SKM-1 treated with dmso at 0.1 percent for 144 hours (cell line): ENCODE measurements at regions not wholly inside any gene's neighbourhood (a gene's known extent, or its start where the extent isn't known, plus 50 kb on each side); places are given as distances from the start of the nearest gene placed in this dataset.

Experiments
- DNase-seq: peaks from one replicate; lab custom pipeline; 2025; ENCODE audit not compliant: unreplicated experiment; lab: John Stamatoyannopoulos, UW

DNA sequence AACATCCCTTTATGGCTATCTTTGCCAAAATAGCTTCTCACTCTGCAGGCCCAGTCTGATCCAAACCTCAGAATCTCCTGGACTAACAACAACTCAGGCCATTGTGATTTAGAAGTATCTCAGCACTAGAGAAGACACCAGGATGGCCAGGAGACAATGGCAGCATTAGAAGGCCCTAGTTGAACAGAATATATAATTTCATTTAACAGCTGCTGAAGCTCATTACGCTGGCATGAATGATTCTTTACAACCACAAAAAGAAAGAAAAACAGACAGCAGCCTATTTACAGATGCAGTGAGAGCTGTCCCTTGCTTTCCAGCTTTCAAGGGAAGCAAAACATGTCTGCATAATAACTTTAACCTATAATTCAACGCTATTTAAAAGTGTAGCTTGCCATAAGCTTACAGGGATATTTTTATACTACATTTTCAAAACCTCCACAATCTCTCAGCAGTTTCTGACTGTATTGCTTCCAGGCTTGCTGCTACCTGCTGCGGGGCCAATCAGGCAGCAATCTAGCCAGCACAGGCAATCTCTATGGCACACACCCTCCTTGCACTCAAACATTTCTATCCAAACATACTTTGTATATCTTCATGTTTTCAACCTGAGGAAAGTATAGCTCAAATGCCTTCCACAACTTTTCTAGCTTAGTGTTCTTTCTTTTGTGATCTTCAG lies 107.3 kb downstream of the OGFRL1 start:
- no peak for DNase-seq

DNA sequence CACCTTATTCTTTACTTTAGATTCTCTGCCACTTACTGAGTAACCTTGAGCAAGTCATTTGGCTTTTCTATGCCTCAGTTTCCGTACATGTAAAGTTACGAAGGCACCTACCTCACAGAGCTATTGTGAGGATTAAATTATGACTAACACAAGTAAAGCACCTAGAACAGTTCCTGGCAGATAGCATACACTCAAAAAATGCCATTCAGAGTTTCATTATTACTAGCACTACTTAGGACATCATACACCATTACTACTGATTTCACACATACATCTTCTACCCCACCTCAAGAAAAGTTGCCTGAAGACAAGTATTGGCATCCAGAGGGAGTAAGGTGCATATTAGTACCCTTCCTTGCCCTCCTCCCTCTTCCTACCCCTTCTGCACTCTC lies 107.8 kb downstream of the OGFRL1 start:
- DNase-seq, result no peak

DNA sequence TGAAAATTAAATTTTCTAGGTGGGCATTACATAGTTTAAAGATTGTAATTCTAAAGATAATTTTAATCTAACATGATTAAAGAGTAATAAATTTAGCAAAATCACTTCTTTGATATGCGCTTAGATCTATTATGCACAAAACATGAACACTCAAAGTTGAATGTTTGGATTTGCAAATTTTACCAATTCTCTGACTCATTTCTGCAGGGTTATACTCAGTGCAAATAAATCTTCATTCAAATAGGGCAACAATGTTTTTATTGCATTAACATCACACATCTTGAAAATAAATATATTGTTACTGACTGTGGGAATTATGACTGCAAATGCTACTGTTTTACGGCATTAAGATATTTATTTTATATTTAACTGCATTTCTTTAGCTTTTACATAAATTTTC lies 110.7 kb downstream of the OGFRL1 start:
- no peak for DNase-seq

DNA sequence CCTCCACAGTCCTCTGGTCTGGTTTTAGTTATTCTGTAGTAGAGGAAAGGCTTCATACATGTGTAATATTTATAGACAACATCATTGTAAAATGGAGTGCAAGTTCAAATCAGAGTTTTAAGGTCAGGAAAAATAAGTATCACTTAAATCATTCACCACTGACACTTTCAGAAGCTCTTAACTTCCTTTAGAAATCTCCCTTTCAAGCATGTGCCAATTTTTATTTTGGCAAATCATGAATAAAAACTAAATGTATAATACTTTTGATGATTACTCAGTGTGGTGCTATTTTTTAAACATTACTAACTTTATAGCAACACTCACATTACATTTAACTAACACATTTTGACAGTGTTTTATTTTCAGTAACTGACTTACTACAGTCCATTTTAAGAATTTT lies 112.2 kb downstream of the OGFRL1 start:
- no peak for DNase-seq

DNA sequence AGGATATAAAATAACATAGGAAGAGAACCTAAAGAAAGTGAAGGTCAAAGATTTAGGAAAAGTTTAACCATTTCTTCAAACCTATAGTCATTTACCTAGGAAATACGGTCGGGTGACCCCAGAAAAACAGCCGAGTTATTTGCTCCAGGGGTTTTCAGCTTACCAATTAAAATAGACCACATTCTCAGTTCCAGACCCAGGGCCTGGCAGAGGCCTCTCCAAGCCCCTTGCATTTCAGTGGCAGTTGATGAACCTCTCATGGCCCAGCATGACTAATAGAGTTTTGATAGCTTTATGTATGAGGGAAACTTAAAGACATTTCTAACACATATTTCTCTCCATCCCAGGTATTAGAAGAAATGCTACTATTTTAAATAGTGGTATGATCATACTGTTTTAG lies 113.5 kb downstream of the OGFRL1 start:
- no peak for DNase-seq

DNA sequence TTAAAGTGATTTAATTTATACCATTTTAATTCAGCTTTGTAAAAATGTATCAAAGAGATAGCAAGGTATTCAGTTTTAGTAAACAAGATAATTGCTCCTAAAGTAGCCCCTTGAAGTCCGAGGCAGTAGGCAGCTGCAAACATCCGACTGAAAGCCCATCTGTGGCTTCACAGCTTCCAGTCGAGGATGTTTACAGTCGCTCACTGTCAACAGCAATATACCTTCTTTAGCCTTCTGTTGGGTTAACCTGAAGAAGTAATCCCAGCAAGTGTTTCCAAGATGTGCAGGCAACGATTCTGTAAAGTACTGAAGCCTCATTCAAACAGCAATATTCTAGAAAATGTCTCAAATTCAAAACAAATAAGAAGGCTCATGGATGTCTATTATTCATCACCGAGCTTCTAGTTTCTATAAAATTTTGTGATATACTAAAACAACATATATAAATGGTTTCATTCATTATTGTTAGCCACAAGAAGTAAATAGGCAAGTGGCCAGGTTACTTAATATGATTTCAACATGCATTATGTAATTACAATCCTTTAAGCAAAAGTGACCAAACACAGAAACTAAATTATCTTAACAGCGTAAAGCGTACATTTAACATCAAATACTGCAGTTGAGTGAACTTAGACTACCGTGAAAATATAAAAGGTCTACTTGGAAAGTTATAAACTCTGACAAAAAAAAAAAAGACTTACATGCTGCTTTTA lies 115.0 kb downstream of the OGFRL1 start:
- no peak for DNase-seq

DNA sequence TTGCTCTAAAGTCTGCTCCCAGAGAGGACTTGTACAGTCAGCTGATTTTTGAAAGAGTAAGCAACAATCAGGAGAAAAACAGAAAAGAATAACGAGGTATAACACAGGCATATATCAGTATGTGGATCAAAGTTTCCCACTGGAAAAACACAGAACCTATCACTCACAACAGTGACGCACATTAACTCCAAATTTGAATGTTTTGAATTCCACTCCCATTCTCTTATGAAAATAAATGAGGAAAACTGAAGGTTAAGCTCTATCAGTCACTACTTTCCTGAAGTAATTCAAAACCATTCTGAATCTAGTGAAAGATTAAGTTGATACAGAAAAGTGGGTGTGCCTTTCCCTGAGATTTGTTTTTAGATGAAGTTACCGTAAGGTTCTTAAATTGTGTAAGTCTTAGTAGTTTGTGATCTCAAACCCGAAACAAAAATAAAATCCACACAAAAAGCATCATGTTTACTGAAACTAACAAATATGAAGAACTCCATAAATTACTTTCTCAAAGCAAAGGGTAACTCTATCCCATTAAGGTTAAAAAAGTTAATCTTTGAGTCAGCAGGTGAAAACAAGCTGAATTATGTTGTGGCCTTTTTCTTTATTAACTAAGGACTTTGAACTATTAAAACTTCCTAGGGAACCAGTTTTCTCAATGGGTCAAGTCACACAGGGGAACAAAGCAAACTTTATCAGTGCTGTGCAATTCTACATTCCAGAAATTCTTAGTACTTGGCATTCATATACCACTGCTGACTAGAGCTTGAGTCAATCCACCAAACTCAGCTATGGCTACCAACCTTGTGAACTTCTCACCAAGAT lies 115.7 kb downstream of the OGFRL1 start:
- DNase-seq, result no peak

DNA sequence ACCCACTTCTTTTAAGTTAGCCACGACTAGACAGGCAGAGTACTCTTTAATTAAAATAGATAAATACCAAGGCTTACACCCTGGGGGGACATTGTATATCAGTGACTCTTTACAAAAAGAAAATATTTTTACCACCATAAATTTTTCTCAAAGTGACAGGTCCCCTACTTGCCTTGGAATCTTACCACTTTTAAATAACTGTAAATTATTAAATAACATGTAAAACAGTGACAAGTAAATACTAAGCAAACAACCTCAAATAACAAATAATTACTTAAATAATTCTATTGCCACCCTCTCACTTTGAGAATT lies 116.3 kb downstream of the OGFRL1 start:
- DNase-seq, result no peak

DNA sequence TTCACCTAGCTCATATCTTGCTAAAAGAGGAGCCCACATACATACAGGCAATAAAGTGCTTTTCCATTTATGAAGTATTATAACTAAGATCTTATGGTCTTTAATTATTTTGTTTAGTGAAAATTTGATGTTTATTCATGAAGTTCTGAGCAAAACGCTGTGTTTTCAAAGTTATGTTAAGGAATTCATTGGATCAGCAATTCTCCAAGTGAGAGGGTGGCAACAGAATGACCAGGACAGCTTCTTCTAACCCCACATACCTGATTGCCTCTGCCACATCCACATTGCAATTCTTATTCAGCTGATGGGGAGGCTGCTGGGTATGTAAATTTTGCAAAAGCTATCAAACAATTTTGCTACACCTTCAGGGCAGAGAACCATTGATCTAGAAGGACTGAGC lies 116.8 kb downstream of the OGFRL1 start:
- no peak for DNase-seq

DNA sequence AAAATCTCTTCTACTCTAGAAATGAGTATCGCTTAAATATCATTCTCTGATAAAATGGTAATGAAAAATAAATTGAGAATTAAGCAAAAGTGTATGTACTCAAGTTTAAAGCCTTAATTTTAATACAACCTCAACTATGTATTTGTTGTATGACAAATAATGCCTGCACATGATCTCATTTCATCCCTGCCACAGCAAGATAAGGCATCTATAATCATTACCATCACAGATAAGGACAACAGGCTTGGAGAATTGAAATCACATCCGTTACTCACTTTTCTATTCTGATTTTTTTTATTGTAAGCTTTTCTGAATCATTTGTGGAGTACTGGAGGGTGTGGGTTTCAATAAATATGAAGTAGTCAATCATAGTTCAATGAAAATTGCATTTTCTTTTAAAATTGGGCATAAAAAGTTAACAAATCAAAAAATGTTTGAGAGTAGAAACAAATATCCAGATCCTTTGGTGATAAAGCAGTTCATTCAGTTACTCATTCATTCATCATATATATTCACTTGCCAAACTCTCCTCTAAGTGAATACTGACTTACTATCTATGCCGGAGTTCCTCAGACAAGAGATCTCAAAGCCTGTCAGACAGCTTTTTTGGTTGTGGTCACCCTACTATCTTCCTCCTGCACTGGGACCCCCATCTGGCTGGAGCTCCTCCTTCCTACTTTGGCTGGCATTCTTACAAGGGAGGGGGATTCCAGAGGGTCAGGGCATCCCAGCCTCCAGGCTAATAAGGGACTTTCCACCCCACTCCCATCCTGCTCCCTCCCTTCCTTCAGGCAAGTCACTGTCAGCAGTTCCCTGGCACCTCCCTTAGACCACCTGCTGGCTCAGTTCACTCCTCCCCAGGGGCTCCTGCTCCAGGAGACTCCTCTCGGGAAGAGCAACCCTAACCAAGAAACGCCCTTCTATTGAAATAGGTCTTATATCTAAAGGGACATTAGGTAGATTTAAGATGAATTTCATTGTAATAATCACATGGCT lies 118.6 kb downstream of the OGFRL1 start:
- no peak for DNase-seq

DNA sequence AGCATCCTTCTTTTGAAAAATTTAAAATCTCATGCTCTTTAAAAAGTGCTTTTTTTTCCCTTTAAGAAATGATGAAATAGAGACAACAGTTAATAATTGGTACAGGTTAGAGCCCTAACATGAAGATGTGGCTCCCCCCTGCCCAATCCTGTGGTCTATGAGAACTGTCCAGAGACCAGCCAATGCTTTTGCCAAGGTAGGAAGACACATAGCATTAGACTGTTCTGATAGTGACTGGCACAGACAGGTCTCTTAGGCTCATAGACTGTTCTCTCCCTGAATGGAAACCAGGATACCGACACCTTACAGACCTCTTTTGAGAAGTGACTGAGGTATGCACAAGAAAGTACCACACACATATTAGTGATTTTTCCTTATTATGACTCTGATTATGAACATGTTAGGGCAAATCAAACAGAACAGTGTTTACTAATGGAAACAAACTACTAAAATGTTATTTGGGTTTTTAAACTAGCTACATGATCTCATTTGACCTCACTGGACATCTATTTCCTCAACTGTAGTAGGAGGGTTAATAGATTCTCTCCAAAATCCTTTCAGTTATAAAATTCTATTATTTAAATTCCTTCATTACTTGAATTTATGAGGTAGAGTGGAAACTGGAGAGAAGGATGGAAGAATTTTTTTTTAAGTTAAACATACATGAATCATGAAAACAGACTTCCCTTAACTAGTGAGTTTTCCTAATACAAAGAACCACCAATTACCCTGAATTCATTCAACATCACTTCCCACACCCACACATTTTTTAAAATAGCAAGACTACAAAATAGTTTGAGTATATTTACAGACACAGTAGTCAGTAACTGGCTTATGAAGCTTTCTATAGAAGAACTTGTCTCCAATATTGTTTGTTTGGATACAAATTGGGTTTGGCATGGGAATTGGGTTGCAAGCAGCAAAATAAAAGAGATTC lies 120.4 kb downstream of the OGFRL1 start:
- DNase-seq, result no peak

DNA sequence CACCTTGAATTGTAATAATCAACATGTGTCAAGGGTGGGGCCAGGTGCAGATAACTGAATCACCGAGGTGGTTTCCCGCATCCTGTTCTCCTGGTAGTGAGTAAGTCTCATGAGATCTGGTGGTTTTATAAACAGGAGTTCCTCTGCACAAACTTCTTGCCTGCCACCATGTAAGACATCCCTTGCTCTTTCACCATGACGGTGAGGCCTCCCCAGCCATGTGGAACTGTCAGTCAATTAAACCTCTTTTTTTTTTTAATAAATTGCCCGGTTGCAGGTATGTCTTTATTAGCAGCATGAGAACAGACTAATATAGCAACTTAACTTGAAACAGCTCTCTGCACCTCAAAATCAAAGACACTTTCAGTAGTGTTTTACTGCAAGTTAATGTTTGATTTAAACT lies 121.6 kb downstream of the OGFRL1 start:
- no peak for DNase-seq

DNA sequence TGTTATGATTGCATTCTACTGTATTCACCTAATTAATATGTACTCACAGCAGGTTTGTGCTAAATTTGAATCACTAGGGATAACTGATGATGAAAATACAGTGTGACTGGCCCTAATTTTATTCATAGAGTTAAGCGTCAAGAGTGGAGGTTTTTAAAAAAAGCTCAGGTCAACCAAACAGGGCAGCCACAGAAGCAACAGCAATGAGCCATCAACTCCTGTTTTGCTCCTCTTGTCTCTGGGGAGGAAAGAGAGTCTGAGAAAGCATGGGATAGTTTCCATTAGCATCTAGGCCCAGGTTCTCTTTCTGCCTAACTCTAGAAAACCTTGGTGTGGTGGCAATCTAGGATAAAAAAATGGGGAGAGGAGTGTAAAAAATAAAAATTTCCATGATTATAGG lies 122.1 kb downstream of the OGFRL1 start:
- no peak for DNase-seq

DNA sequence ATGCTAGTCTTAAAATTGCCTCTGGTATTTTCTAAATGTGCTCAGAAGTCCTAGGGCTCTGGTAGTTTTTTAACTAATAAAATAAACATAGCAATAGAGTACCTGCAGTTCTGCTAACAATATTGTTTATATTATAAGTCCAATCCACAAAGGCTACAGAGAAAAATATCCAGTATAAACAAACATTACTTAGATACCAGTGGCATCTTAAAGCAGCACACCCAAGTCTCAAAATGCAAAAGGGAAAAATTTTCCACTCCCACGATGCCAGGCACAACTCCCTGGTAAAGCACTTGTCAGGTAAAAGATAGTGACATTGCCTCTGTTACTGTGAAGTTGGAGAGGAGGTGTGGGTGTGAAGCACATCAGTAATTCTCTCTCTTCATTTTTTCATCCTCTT lies 123.3 kb downstream of the OGFRL1 start:
- no peak for DNase-seq

DNA sequence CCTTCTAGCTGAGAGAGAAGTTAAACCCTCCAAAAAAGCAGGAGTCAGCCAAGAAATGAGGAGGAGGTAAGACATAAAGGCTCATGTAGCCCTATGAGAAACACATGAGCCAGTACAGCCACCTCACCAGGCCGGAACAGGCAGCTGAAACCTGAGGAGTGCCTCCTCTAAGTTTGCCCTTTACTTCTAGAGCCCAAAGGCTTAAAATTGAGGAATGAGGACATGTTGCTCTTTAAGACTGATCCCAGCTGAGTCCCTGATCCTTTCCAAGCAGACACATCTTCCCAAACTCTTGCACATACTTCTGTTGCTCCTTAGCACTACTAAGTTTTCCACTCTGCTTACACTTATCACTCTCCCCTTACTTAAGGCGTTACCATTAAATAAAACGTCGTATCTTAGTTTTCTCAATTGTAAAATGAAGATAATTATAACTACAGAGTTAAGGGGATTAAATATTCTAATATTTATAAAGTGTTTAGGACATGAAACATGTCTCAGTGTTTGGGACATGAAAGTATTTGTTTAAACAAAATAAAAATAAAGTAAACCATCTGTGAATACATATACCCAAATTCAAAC lies 124.0 kb downstream of the OGFRL1 start:
- no peak for DNase-seq

DNA sequence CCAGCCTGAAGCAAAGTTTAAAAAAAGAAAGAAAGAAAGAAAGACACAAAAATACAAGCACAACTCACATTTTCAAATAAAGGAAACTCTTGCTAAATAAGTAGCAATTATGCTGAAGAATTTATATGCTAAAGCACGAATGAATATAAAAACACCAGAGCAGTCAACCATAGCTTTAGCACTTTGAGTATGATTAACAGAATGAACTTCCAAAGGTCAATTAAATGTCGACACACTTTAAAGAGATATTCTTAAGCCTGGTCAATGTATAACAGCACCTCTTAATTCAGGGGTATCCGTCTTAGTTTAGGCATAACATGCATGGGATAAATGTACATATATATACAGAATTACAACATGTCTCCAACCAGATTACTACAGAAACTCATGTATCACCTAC lies 125.9 kb downstream of the OGFRL1 start:
- DNase-seq, result no peak

DNA sequence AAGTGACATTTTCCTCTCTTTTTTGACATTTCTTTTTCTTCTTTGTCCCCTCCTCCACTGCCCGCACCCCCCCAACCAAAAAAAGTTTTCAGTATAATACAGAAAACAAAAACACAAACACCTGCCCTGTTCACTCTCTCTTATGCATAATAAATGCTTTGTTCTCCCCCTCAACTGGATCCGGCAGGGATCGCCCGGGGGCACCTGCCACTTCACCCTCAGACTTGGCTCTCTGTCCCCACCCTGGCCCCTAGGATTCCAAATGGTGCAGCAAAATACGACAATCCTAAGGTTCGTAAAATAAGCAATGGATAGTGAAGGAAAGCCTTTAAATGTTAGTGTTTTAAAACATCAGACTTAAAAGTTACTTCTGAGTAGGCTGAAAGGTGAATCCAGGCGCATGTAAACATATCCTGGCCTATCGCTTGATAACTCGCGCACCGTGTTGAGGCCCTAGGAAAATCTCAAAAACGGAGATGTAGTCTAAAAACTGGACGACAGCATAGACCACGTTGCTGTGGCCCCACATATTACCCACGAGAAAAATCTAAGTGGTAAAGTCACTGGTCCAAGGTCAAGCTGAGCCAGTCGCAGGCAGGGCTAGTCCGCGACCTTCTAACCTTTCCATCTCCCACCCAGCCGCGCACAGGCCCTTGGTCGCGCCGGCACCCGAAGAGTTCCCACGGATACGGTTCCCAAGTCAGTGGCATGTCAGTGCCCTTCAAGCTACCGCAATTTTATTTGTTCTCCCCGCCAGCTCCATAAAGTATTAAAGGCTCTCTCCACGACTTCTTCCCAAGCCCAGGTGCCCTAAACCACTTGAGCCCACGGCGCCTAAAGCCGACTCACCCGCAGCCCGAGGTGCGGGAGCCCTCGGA lies 130.8 kb downstream of the OGFRL1 start:
- no peak for DNase-seq

DNA sequence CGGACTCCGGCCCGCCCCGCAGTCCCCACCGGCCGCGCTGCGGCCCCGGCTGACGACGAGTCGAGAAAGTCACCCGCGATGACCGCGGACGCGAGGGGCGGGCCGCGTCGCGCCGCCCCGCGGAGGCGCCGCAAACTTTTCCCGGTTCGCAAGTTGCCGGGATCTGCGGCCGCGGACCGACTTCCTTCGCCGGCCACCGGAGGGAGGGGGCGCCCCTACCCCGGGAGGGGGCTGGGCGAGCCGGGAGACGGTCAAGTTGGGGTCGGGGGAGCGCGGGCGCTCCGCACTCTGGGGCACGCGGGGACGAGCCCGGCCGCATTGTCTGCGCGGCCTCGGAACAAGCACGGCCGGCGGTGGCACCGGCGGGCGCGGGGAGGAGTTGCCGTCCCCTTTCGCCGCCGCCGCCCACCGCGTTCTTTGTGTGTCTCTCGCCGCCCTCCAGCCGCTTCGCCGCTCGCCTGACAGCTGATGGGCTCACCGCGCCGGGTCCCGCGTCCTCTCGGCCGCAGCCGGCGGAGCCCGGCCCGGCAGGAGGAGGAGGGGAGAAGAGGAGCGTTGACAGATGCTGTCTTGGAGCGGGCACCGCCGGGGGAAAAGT lies 131.6 kb downstream of the OGFRL1 start:
- DNase-seq, result no peak
